HEK293 (cell line): ENCODE measurements at regions not wholly inside any gene's neighbourhood (a gene's known extent, or its start where the extent isn't known, plus 50 kb on each side); places are given as distances from the start of the nearest gene placed in this dataset.
"Not testable (repeated sequence)": the region's sequence is repeated elsewhere in the genome, so short reads cannot be mapped to it uniquely, and the experiment has no call there.

ENCODE experiments used
- BCL11B ChIP-seq: fragments of 450-650 bp; formaldehyde crosslinking; IDR thresholded peaks from 2 replicates; pipeline ENCODE4 v1.5.1; 2016; ENCODE audit warnings: low read depth, missing biosample characterization, missing genetic modification characterization
- CTCF ChIP-seq: fragments of 450-650 bp; formaldehyde crosslinking; IDR thresholded peaks from 2 replicates; pipeline ENCODE4 v1.5.1; 2016; ENCODE audit warnings: missing biosample characterization, missing genetic modification characterization
- HOXA7 ChIP-seq: sonication (generic); formaldehyde crosslinking; IDR thresholded peaks from 2 replicates; pipeline ENCODE4 v1.8.1; 2022; ENCODE audit warnings: missing genetic modification reagents, borderline replicate concordance
- REST ChIP-seq: fragments of 450-650 bp; formaldehyde crosslinking; IDR thresholded peaks from 2 replicates; pipeline ENCODE4 v1.5.1; 2016; ENCODE audit warnings: missing biosample characterization, missing genetic modification characterization
- ZBTB1 ChIP-seq: fragments of 450-650 bp; formaldehyde crosslinking; IDR thresholded peaks from 2 replicates; pipeline ENCODE4 v1.5.1; 2016; ENCODE audit warnings: missing biosample characterization, missing genetic modification characterization
- ZBTB7A ChIP-seq: fragments of 450-650 bp; formaldehyde crosslinking; IDR thresholded peaks from 2 replicates; pipeline ENCODE4 v1.5.1; 2016; ENCODE audit warnings: low read depth, missing biosample characterization, missing genetic modification characterization
- ZNF146 ChIP-seq: fragments of 450-650 bp; formaldehyde crosslinking; IDR thresholded peaks from 2 replicates; pipeline ENCODE4 v1.5.1; 2016; ENCODE audit warnings: missing biosample characterization, missing genetic modification characterization
- ZNF169 ChIP-seq: fragments of 450-650 bp; formaldehyde crosslinking; IDR thresholded peaks from 2 replicates; pipeline ENCODE4 v1.5.1; 2016; ENCODE audit warnings: missing biosample characterization, missing genetic modification characterization
- ZNF18 ChIP-seq: fragments of 450-650 bp; formaldehyde crosslinking; IDR thresholded peaks from 2 replicates; pipeline ENCODE4 v1.5.1; 2016; ENCODE audit warnings: missing biosample characterization, missing genetic modification characterization
- ZNF24 ChIP-seq: fragments of 450-650 bp; formaldehyde crosslinking; IDR thresholded peaks from 2 replicates; pipeline ENCODE4 v1.5.1; 2016; ENCODE audit warnings: missing biosample characterization, missing genetic modification characterization
- ZNF398 ChIP-seq: fragments of 450-650 bp; formaldehyde crosslinking; IDR thresholded peaks from 2 replicates; pipeline ENCODE4 v1.5.1; 2017; ENCODE audit warnings: missing biosample characterization, missing genetic modification characterization
- ZSCAN18 ChIP-seq: fragments of 450-650 bp; formaldehyde crosslinking; IDR thresholded peaks from 2 replicates; pipeline ENCODE4 v1.5.1; 2016; ENCODE audit warnings: missing biosample characterization, missing genetic modification characterization

- not testable (repeated sequence) for TF ChIP-seq ZNF146 (tag by site-specific recombination); ZSCAN18; ZBTB1; CTCF; BCL11B (tag by site-specific recombination); ZNF398 (tag by site-specific recombination); ZNF18 (tag by site-specific recombination); ZNF169; ZBTB7A (tag by site-specific recombination); REST (tag by site-specific recombination); ZNF24; HOXA7
Observed at GRCh38 chr5:176060472-176061268, 92.6 kb upstream of the THOC3 start.
